Upper lobe of left lung (tissue), 6 donors: ENCODE measurements at regions not wholly inside any gene's neighbourhood (a gene's known extent, or its start where the extent isn't known, plus 50 kb on each side); places are given as distances from the start of the nearest gene placed in this dataset.
A peak's percentile ranks its signal among the peaks of the same experiment; 100 is the strongest.

Source experiments
- ATAC-seq, 2 donors: fragments of 200-7000 bp; cut with Tn5 transposase; one replicate each; pipeline ENCODE4 v1.9.1; 2022; ENCODE audit warnings: mild to moderate bottlenecking in 2 of 2, moderate library complexity in 2 of 2; ENCODE audit not compliant: low FRiP score in 2 of 2
- DNase-seq, 2 donors: peaks; one replicate each; pipeline ENCODE4 v3.0.0-alpha.2; 2019 to 2020
- H3K27ac ChIP-seq, 4 donors: fragments of 200-600 bp; sonication (generic); one replicate each; pipeline ENCODE4 v1.5.1; 2016 to 2019
- H3K27me3 ChIP-seq, 4 donors: fragments of 200-600 bp; sonication (generic); one replicate each; pipeline ENCODE4 v1.5.1; 2017 to 2019
- H3K36me3 ChIP-seq, 4 donors: fragments of 200-600 bp; sonication (generic); one replicate each; pipeline ENCODE4 v1.5.1; 2016 to 2019
- H3K4me1 ChIP-seq, 4 donors: fragments of 200-600 bp; sonication (generic); one replicate each; pipeline ENCODE4 v1.5.1; 2018 to 2019
- H3K4me3 ChIP-seq, 4 donors: fragments of 200-600 bp; sonication (generic); one replicate each; pipeline ENCODE4 v1.5.1; 2017 to 2019; ENCODE audit warnings: mild to moderate bottlenecking in 2 of 4, moderate library complexity in 1 of 4
- H3K9me3 ChIP-seq, 4 donors: fragments of 200-600 bp; sonication (generic); one replicate each; pipeline ENCODE4 v1.5.1; 2018 to 2019
- CTCF ChIP-seq, 6 experiments: fragments of 450-650 bp in 4 of 6; fragments of 200-600 bp in 2 of 6; sonication (generic) in 2 of 6; IDR thresholded peaks; one replicate each; pipeline ENCODE4 v1.5.1; 2016 to 2019; ENCODE audit warnings: antibody characterized with exemption in 6 of 6
- EP300 ChIP-seq, 4 donors: sonication (generic); formaldehyde crosslinking; IDR thresholded peaks; one replicate each; pipeline ENCODE4 v1.5.1; 2017; ENCODE audit warnings: antibody characterized with exemption in 4 of 4, control low read depth in 2 of 4
- POLR2A ChIP-seq, 4 donors: fragments of 450-650 bp; IDR thresholded peaks; one replicate each; pipeline ENCODE4 v1.5.1; 2016 to 2017; ENCODE audit warnings: antibody characterized with exemption in 4 of 4, mild to moderate bottlenecking in 2 of 4
- POLR2AphosphoS5 ChIP-seq, 2 donors: sonication (generic); formaldehyde crosslinking; IDR thresholded peaks; one replicate each; pipeline ENCODE4 v1.5.1; 2017; ENCODE audit warnings: antibody characterized with exemption in 2 of 2
- WGBS, 2 donors: methylation state at CpG; one replicate each; pipeline ENCODE4 v1.1.5; 2017 to 2018; 5-methylcytosine and 5-hydroxymethylcytosine counted together
- donor health status: DM: no; HTN: no; CAD: no; lungs with moderate emphysema.
- donor health status: DM: no; HTN: yes; CAD: no; lungs with severe emphysema.

- no peaks in the 10 kb centered on the region for H3K27me3 ChIP-seq
- H3K9me3 ChIP-seq = peaks cover 3 to 11% (median 6%) of the 10 kb centered on the region in 4 donors
- H3K27ac ChIP-seq = no peak overlapping the region
- H3K4me1 ChIP-seq = no peaks in the 10 kb centered on the region
- no peaks in the 10 kb centered on the region for H3K36me3 ChIP-seq
- TF ChIP-seq POLR2A (IDR thresholded peaks at IDR 0.05) (no peak), EP300 (IDR thresholded peaks at IDR 0.05) (no peak), POLR2AphosphoS5 (IDR thresholded peaks at IDR 0.05) (no peak)
- DNase-seq = no peak
- no peak for ATAC-seq
- no peak overlapping the region for H3K4me3 ChIP-seq
Measured at GRCh38 chr18:33517950-33518349, 60.1 kb upstream of the ASXL3 start.

DNA sequence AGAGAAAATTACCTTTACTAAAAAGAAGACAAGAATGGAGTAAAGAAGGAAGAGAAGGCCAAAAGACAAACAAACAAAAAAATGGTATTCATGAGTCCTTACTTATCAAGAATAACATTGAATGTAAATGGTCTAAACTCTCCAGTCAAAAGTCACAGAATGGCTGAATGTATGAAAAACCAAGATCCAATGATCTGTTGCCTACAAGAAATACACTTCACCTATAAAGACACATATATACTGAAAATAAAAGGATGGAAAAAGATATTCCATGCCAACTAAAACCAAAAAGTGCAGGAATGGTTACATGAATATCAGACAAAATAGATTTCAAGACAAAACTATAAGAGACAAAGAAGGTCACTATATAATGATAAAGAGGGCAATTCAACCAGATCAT is 65.0 kb upstream of the ASXL3 start:
- ATAC-seq = no peak
- DNase-seq = no peak

DNA sequence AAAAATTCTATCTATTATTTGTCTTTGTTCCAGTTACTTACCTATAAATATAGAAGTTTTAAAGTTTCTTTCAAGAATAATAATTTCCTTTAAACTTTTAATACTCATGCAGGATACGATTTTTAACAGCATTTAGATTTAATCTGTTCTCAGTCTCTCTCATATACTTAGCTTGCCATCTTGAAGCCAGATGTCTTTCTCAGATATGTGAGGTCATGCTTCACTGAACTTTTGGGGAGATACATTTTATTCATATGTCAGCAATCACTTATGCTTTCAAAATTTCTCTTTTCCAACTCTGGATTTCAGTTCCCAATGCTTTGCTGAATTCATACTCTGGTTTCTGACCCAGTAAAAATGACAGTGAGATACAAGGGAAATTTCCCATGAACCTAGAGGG is 66.5 kb upstream of the CCDC178 start:
- ATAC-seq = no peak

More for the DNA sequence above, 65.0 kb upstream of the ASXL3 start:
- Histone ChIP-seq H3K9me3 (peaks cover 3 to 15% (median 6%) of the 10 kb centered on the region in 4 donors), H3K27ac (no peak overlapping the region), H3K36me3 (no peaks in the 10 kb centered on the region), H3K4me3 (no peak overlapping the region), H3K4me1 (no peaks in the 10 kb centered on the region), H3K27me3 (no peaks in the 10 kb centered on the region)
- TF ChIP-seq CTCF (IDR thresholded peaks at IDR 0.05) (no peak), POLR2A (IDR thresholded peaks at IDR 0.05) (no peak)

GRCh38 chr18:33505798-33506197 is 65.3 kb upstream of the CCDC178 start:
- Histone ChIP-seq H3K27me3 (no peaks in the 10 kb centered on the region), H3K27ac (no peak overlapping the region), H3K9me3 (no peaks in the 10 kb centered on the region), H3K4me1 (no peaks in the 10 kb centered on the region), H3K4me3 (no peak overlapping the region), H3K36me3 (no peaks in the 10 kb centered on the region)
- no peak for ATAC-seq
- no peak for DNase-seq
- TF ChIP-seq POLR2A (IDR thresholded peaks at IDR 0.05) (no peak), CTCF (IDR thresholded peaks at IDR 0.05) (no peak), EP300 (IDR thresholded peaks at IDR 0.05) (no peak), POLR2AphosphoS5 (IDR thresholded peaks at IDR 0.05) (no peak)

More for the DNA sequence above, 66.5 kb upstream of the CCDC178 start:
- no peaks in the 10 kb centered on the region for H3K36me3 ChIP-seq
- no peak for DNase-seq
- H3K4me3 ChIP-seq = no peak overlapping the region
- H3K27ac ChIP-seq = no peak overlapping the region
- H3K27me3 ChIP-seq = no peaks in the 10 kb centered on the region
- TF ChIP-seq EP300 (IDR thresholded peaks at IDR 0.05) (no peak), POLR2AphosphoS5 (IDR thresholded peaks at IDR 0.05) (no peak)
- H3K9me3 ChIP-seq = peaks cover 0 to under 1% (median 0%) of the 10 kb centered on the region in 4 donors
- no peaks in the 10 kb centered on the region for H3K4me1 ChIP-seq
- WGBS, 2 donors = 63 to 80% methylated on average over 1 of the region's 1 CpG

DNA sequence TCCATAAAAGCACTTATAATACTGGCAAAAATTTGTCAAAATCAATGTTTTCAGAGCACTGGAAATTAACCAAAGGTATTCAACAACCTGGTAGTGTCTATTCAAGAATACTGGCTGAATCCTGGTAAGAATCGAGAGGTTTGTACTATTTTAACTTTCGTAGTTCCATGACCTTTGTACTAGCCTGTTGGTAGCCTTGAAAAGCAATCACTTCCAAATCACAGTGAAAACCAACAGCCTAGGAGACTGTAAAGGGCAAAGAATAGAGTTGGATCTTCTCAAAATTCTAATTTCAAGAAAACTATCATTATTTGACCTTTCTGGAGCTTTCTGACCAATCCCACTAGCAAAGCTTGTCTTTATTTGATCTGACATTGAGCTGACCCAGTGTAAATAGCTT is 64.8 kb upstream of the CCDC178 start:
- 91 to 100% methylated on average over 2 of the region's 2 CpGs for WGBS, 2 donors
- Histone ChIP-seq H3K9me3 (no peaks in the 10 kb centered on the region), H3K27me3 (no peaks in the 10 kb centered on the region), H3K36me3 (no peaks in the 10 kb centered on the region), H3K4me1 (no peaks in the 10 kb centered on the region), H3K27ac (no peak overlapping the region), H3K4me3 (no peak overlapping the region)
- no peak for DNase-seq
- no peak for ATAC-seq
- TF ChIP-seq EP300 (IDR thresholded peaks at IDR 0.05) = no peak
- TF ChIP-seq POLR2AphosphoS5 (IDR thresholded peaks at IDR 0.05) = no peak
- no peak for TF ChIP-seq POLR2A (IDR thresholded peaks at IDR 0.05)
- no peak for TF ChIP-seq CTCF (IDR thresholded peaks at IDR 0.05)

- H3K27ac ChIP-seq = no peak overlapping the region
- DNase-seq (no peak), ATAC-seq (no peak)
- H3K4me1 ChIP-seq = no peaks in the 10 kb centered on the region
- H3K36me3 ChIP-seq = no peaks in the 10 kb centered on the region
- WGBS, 2 donors = 79 to 86% methylated on average over 1 of the region's 1 CpG
- H3K4me3 ChIP-seq = no peak overlapping the region
- no peak for TF ChIP-seq EP300 (IDR thresholded peaks at IDR 0.05)
- peak in 1 of 6 experiments; percentile 15 for TF ChIP-seq CTCF (IDR thresholded peaks at IDR 0.05)
- TF ChIP-seq POLR2A (IDR thresholded peaks at IDR 0.05) = no peak
- H3K27me3 ChIP-seq = no peaks in the 10 kb centered on the region
- no peaks in the 10 kb centered on the region for H3K9me3 ChIP-seq
Measured at GRCh38 chr18:33495278-33495677, 54.8 kb upstream of the CCDC178 start.
